LHCN-M2 (cell line): ENCODE measurements at regions not wholly inside any gene's neighbourhood (a gene's known extent, or its start where the extent isn't known, plus 50 kb on each side); places are given as distances from the start of the nearest gene placed in this dataset.

Experiments
- DNase-seq: peaks from one replicate; pipeline ENCODE4 v3.0.0-alpha.2; 2012; ENCODE audit warnings: low read depth

- no peak for DNase-seq
These were observed 374.1 kb downstream of the FAT4 start for GRCh38 chr4:125688841-125689240.

- DNase-seq: no peak
These were observed 375.1 kb downstream of the FAT4 start for GRCh38 chr4:125689805-125690204.

DNA sequence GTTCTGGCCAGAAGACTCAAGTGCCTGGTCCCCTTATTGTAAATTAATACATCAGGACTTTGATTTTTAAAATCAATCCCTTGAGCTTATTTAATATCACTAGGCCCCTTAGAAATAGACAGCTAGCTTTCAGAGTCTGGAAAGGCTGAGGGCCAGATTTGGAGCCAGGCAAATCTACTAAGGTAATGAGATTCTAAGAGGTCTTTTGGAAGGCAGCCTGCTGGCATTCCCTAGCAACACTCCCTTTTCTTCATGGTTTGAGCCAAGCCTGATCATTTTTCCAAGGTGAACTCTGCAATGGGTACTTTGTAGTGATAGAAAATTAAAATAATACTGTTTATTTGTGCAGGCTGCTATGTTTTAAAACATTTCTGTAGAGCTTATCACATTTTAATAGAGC, 378.5 kb downstream of the FAT4 start:
- DNase-seq: no peak

GRCh38 chr4:125702406-125702805, 387.7 kb downstream of the FAT4 start:
- peak; percentile 32 for DNase-seq

- DNase-seq: peak; percentile 65
These were observed 388.7 kb downstream of the FAT4 start for GRCh38 chr4:125703443-125703842.

GRCh38 chr4:125704726-125705125, 390.0 kb downstream of the FAT4 start:
- peak; percentile 76 for DNase-seq

GRCh38 chr4:125705681-125706080, 390.9 kb downstream of the FAT4 start:
- DNase-seq: no peak

GRCh38 chr4:125707397-125707796, 392.6 kb downstream of the FAT4 start:
- no peak for DNase-seq

GRCh38 chr4:125710766-125711165, 396.0 kb downstream of the FAT4 start:
- DNase-seq: no peak

- DNase-seq: no peak
These were observed 399.3 kb downstream of the FAT4 start for GRCh38 chr4:125714049-125714448.

DNA sequence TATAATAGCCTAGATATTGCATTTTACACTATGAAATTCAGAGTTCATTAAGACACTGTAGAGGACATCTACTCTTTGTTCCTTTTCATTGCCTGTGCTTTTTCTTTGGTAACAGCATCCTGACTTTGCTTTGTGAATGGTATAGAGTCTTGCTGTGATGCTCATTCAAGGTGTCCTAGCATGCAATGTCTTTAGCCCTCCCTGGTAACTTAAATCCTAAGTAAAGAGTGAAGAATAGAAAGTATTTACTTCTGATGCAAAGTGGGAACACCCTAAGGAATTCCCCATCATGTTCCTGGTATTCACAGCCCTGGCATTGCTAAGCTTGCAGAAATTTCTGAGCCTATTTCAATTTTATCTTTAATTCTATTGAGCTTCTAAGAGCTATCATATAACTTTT, 400.1 kb downstream of the FAT4 start:
- no peak for DNase-seq

- DNase-seq: peak; percentile 75
These were observed 405.2 kb downstream of the FAT4 start for GRCh38 chr4:125719987-125720386.

DNA sequence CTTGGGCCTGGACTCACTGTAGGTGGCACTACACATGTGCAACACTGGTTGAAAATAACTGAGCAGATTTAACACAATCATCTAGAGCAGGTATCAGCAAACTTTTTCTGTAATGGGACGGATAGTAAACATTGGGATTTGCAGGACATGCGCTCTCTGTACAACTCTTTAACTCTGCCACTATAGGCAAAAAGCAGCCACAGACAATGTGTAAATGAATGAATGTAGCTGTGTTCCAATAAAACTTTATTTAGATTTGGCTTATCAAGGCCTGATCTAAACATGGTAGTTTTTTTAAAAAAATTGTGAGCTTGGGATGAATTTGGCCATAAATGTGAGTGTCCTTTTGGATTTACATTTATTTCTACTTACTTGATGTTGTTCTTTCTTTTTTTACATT, 407.3 kb downstream of the FAT4 start:
- no peak for DNase-seq

DNA sequence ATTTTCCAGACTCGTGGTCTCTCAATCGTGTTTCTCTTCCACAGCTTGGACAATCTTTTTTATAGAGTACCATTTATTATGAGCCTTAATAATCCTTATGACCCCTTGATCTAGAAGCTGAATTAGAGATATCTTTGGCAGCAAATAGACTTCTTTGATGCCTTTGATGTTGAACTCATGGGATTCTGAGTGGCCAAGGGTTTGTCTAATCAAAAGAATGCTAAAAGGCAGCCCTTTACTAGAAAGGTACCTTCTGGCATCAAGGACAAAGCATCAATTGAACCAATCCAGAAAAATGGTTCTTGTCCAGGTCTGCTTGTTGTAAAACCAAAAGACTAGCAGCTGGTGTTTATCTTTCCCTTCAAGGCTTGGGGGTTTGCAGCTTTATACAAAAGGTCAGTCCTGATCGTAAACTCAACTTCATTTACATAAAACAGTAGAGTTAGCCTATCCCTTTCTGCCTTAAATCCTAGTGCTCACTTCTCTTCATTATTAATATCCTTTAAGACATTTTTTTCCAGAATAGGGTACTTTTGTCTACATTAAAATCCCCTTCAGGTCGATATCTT, 411.3 kb downstream of the FAT4 start:
- no peak for DNase-seq

DNA sequence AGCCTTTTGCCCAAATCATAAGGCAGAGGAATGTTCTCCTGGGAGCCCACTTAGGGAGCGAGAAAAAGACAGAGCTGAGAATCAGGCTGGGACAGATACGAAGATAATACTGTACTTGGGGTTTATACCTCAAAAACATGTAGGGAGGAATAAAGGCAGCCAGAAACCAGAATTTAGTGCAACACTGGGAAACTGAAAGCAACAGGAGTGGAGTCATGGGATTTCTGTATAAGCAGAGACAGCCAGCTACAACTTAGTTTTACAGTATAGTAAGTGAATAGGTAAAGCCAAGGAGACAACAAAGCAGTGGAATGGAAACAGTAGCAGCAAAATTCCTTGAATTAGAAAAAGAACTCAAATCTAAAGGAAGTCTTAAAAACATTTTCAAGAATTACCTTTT, 413.2 kb downstream of the FAT4 start:
- DNase-seq: no peak

DNA sequence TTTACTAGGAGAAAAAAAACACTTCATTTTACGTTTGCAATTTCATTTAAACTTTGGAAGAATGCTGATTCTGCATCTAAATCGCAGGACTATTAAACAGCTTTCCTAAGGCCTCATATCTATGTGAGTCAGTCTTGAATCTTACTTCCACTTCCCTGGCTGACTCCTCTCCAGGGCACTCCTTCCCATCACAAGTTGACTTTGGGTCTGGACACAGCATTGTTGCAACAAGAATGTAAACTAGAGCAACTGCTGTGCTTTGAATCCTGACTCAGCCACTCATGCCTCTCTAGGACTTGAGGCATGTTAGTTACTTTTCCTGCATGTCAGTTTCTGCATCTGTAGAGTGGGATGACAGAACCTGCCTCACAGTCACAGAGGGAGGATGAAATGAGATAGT, 413.8 kb downstream of the FAT4 start:
- peak; percentile 93 for DNase-seq

DNA sequence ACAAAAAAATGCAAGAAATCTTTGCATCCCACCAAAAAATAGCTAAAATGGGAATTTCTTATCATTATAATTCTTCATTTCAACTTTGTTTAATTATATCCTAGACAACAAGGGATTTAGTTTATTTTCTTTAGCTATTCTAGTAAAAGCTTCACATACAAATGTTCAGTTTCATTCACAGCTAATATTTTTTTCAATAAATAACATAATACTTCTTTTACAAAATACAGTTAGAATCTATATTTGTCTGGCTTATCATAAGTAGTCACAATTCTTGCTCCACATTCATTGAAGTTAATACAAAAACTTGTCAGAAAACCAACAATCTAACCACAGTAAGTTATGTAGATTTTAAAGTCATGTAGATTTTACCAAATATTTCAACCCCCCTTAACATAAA, 414.4 kb downstream of the FAT4 start:
- no peak for DNase-seq

DNA sequence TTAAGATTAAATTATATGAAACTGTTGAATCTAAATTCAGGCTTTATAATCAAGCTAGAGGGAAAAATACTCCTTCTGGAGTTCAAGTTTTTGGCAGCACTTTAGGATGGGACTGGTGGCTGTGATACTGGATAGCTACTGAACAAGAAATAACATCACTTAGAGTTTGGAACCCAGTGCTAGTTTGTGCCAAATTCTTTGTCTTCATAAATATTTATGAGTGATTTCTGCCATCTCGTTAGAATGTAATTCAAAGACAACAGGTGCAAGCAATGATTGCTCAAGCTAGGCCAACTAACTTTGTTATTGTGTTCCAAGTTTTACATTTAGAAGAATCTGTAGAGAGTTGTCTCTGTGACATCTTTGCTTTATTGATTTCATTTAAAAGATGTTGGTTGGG, 417.9 kb downstream of the FAT4 start:
- DNase-seq: peak; percentile 54

- no peak for DNase-seq
These were observed 419.7 kb downstream of the FAT4 start for GRCh38 chr4:125734504-125734903.

DNA sequence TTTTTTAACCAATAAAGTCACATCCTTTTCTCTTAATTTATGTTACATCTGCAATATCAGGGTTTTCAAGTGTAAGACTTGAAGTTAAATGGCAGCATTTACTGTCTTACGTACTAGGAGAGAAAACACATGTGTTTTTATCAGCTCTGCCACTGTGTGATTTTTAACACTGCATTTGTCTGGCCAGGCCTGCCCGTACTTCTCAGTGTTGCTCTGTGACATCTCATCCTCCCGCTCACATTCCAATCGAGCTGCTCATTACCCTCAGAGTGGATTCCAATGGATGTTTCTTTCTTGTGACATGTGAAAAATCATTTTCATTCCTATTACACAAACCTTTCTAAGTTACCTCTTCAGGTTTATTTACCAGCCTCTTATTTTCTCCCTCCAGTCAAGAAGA, 420.3 kb downstream of the FAT4 start:
- peak; percentile 95 for DNase-seq

GRCh38 chr4:125736057-125736456, 421.3 kb downstream of the FAT4 start:
- DNase-seq: peak; percentile 92

DNA sequence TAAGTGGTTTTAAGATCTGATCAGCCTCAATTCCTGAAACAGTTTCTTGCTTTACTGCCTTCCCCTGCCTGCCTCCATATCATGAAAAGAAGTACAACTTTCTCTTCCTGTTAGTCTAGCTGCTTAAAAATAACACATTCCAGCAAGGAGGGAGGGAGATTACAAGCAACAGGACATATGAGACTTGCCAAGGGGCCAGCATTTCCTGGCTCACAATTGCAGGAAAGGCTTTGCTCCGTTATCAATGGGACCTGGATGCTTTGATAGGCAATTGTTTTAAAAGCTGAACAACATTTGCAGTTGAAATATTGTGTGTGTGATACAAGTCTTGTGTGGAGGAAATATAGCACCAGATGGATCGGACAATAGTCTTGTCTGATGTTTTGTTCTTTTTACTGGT, 425.0 kb downstream of the FAT4 start:
- DNase-seq: no peak

- peak; percentile 62 for DNase-seq
These were observed 427.2 kb downstream of the FAT4 start for GRCh38 chr4:125741825-125742452.

GRCh38 chr4:125744891-125745364, 430.2 kb downstream of the FAT4 start:
- no peak for DNase-seq
